ENCODE measurements at regions not wholly inside any gene's neighbourhood (a gene's known extent, or its start where the extent isn't known, plus 50 kb on each side); places are given as distances from the start of the nearest gene placed in this dataset.
A peak's percentile ranks its signal among the peaks of the same experiment; 100 is the strongest.

DNA sequence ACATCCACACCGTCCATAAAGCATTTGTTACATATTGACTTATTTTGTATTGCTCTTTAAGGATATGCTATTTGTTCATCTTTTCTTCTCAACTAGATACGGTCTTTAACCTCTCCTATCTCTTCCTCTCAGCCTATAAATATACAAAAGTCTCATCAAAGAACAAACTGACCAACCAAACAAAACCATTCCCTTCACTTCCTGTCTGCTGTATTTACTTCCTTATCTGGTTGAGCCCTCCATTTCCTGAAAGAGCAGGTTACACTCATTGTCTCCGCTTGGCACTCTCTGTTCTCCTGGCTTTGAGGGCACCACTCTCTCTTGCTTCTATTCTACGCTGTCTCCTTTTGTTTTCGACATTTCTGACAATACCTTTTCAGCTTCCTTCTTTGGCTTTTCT is 431.9 kb upstream of the TCF4 start:
- no peaks in the 10 kb centered on the region for H4K20me1 ChIP-seq (ENCODE audit: insufficient read depth, low read length)
- peaks cover 3% of the 10 kb centered on the region for H3K9me3 Mint-ChIP-seq (ENCODE audit: unreplicated experiment)
- no peak overlapping the region for H3K4me3 Mint-ChIP-seq (ENCODE audit: unreplicated experiment)
- H3K36me3 ChIP-seq (ENCODE audit: insufficient read depth, low read length) = no peaks in the 10 kb centered on the region
- H3K4me3 ChIP-seq (ENCODE audit: insufficient read depth, low read depth, low read length) = no peak overlapping the region
- H3K4me2 ChIP-seq (ENCODE audit: low read length) = no peak overlapping the region
- H3K27ac ChIP-seq (ENCODE audit: low read depth, low read length) = no peak overlapping the region
- H3K4me1 ChIP-seq (ENCODE audit: insufficient read depth, low read length) = no peaks in the 10 kb centered on the region
- no peaks in the 10 kb centered on the region for H3K79me2 ChIP-seq (ENCODE audit: insufficient read depth, low read length)
- H2AFZ ChIP-seq (ENCODE audit: low read depth, low read length) = no peak overlapping the region
- no peaks in the 10 kb centered on the region for H3K4me1 Mint-ChIP-seq (ENCODE audit: low read depth, unreplicated experiment)
- H3K27me3 ChIP-seq (ENCODE audit: insufficient read depth, low read length) = no peaks in the 10 kb centered on the region
- no peaks in the 10 kb centered on the region for H3K9me3 ChIP-seq (ENCODE audit: insufficient read depth, low read depth, low read length)
- no peak for TF ChIP-seq EZH2 (IDR thresholded peaks at IDR 0.05; ENCODE audit: insufficient read depth, low read length)
- TF ChIP-seq, protein P1, sequence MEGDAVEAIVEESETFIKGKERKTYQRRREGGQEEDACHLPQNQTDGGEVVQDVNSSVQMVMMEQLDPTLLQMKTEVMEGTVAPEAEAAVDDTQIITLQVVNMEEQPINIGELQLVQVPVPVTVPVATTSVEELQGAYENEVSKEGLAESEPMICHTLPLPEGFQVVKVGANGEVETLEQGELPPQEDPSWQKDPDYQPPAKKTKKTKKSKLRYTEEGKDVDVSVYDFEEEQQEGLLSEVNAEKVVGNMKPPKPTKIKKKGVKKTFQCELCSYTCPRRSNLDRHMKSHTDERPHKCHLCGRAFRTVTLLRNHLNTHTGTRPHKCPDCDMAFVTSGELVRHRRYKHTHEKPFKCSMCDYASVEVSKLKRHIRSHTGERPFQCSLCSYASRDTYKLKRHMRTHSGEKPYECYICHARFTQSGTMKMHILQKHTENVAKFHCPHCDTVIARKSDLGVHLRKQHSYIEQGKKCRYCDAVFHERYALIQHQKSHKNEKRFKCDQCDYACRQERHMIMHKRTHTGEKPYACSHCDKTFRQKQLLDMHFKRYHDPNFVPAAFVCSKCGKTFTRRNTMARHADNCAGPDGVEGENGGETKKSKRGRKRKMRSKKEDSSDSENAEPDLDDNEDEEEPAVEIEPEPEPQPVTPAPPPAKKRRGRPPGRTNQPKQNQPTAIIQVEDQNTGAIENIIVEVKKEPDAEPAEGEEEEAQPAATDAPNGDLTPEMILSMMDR (IDR thresholded peaks at IDR 0.05; ENCODE audit: insufficient read depth, low read depth, low read length) = no peak
- no peaks in the 10 kb centered on the region for H3K27me3 Mint-ChIP-seq (ENCODE audit: low read depth, unreplicated experiment)
- no peak for DNase-seq (ENCODE audit: low read depth)
- H3K36me3 Mint-ChIP-seq (ENCODE audit: low read depth, unreplicated experiment) = no peaks in the 10 kb centered on the region
- no peak overlapping the region for H3K9ac ChIP-seq (ENCODE audit: low read length)
- no peak for FAIRE-seq
- H3K27ac Mint-ChIP-seq (ENCODE audit: unreplicated experiment) = no peak overlapping the region

DNA sequence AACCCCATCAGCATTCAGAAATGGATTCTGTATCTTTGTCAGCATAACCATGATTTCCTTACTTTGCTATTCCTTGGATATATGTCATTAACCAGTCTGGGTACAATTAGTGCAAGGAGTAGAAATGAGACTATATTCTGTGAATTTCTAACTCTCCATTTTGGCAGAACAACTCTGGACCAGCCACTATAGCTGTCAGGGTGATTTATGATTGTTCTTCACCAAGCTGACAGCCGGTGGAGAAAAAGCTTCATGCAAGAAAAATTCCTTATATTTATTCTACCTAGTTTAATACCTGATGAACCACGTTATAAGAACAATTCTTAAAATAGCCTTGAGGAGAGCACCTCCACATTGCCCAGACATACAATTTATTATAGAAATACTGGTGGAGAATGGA is 431.2 kb upstream of the TCF4 start:
- Histone ChIP-seq H3K4me3 (ENCODE audit: insufficient read depth, low read depth, low read length) (no peak overlapping the region), H3K79me2 (ENCODE audit: insufficient read depth, low read length) (no peaks in the 10 kb centered on the region), H3K27ac (ENCODE audit: low read depth, low read length) (no peak overlapping the region), H3K4me2 (ENCODE audit: low read length) (no peak overlapping the region), H2AFZ (ENCODE audit: low read depth, low read length) (no peak overlapping the region), H3K36me3 (ENCODE audit: insufficient read depth, low read length) (no peaks in the 10 kb centered on the region), H3K9me3 (ENCODE audit: insufficient read depth, low read depth, low read length) (no peaks in the 10 kb centered on the region), H3K9ac (ENCODE audit: low read length) (no peak overlapping the region), H3K4me1 (ENCODE audit: insufficient read depth, low read length) (no peaks in the 10 kb centered on the region), H4K20me1 (ENCODE audit: insufficient read depth, low read length) (no peaks in the 10 kb centered on the region), H3K27me3 (ENCODE audit: insufficient read depth, low read length) (no peaks in the 10 kb centered on the region)
- DNase-seq (ENCODE audit: low read depth) (no peak), FAIRE-seq (no peak)
- Mint-ChIP-seq H3K4me1 (ENCODE audit: low read depth, unreplicated experiment) (no peaks in the 10 kb centered on the region), H3K27ac (ENCODE audit: unreplicated experiment) (no peak overlapping the region), H3K36me3 (ENCODE audit: low read depth, unreplicated experiment) (no peaks in the 10 kb centered on the region), H3K4me3 (ENCODE audit: unreplicated experiment) (no peak overlapping the region), H3K9me3 (ENCODE audit: unreplicated experiment) (peaks cover 3% of the 10 kb centered on the region), H3K27me3 (ENCODE audit: low read depth, unreplicated experiment) (no peaks in the 10 kb centered on the region)
- TF ChIP-seq EZH2 (IDR thresholded peaks at IDR 0.05; ENCODE audit: insufficient read depth, low read length) = no peak
- TF ChIP-seq, protein P1 (IDR thresholded peaks at IDR 0.05; ENCODE audit: insufficient read depth, low read depth, low read length) = no peak

DNA sequence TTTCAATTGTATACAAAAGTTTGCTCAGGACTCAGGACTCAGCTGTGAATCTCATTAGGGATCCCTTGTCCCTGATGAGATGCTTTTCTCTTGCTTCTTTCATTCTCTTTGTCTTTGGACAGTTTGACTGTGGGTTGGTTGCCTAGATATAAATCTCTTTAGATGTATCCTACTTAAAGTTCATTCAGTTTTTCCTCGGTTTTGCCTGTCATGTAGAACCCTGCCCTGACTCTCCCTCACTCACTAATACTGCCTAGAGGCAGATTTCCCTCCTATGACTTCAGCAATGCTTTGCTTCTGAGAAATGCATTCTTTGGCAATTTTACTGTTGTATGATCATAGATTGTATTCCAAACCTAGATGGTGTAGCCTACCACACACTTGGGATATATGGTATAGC is 421.4 kb upstream of the TCF4 start:
- no peak overlapping the region for H3K27ac Mint-ChIP-seq (ENCODE audit: unreplicated experiment)
- Histone ChIP-seq H3K27me3 (ENCODE audit: insufficient read depth, low read length) (no peaks in the 10 kb centered on the region), H3K4me3 (ENCODE audit: insufficient read depth, low read depth, low read length) (no peak overlapping the region), H3K4me1 (ENCODE audit: insufficient read depth, low read length) (no peaks in the 10 kb centered on the region), H3K9ac (ENCODE audit: low read length) (no peak overlapping the region), H4K20me1 (ENCODE audit: insufficient read depth, low read length) (no peaks in the 10 kb centered on the region), H3K36me3 (ENCODE audit: insufficient read depth, low read length) (no peaks in the 10 kb centered on the region), H2AFZ (ENCODE audit: low read depth, low read length) (peak overlapping the region; percentile 16), H3K4me2 (ENCODE audit: low read length) (no peak overlapping the region), H3K9me3 (ENCODE audit: insufficient read depth, low read depth, low read length) (no peaks in the 10 kb centered on the region), H3K27ac (ENCODE audit: low read depth, low read length) (no peak overlapping the region), H3K79me2 (ENCODE audit: insufficient read depth, low read length) (no peaks in the 10 kb centered on the region)
- no peaks in the 10 kb centered on the region for H3K36me3 Mint-ChIP-seq (ENCODE audit: low read depth, unreplicated experiment)
- H3K4me1 Mint-ChIP-seq (ENCODE audit: low read depth, unreplicated experiment) = no peaks in the 10 kb centered on the region
- H3K9me3 Mint-ChIP-seq (ENCODE audit: unreplicated experiment) = peaks cover 14% of the 10 kb centered on the region
- H3K4me3 Mint-ChIP-seq (ENCODE audit: unreplicated experiment) = no peak overlapping the region
- DNase-seq (ENCODE audit: low read depth) = no peak
- no peak for TF ChIP-seq EZH2 (IDR thresholded peaks at IDR 0.05; ENCODE audit: insufficient read depth, low read length)
- H3K27me3 Mint-ChIP-seq (ENCODE audit: low read depth, unreplicated experiment) = no peaks in the 10 kb centered on the region
- no peak for FAIRE-seq
